ENCODE measurements at regions not wholly inside any gene's neighbourhood (a gene's known extent, or its start where the extent isn't known, plus 50 kb on each side); places are given as distances from the start of the nearest gene placed in this dataset.

- no peak for DNase-seq (ENCODE audit: low spot score)
These were observed 590.2 kb downstream of the EPHA4 start for GRCh38 chr2:220981926-220982325.

DNA sequence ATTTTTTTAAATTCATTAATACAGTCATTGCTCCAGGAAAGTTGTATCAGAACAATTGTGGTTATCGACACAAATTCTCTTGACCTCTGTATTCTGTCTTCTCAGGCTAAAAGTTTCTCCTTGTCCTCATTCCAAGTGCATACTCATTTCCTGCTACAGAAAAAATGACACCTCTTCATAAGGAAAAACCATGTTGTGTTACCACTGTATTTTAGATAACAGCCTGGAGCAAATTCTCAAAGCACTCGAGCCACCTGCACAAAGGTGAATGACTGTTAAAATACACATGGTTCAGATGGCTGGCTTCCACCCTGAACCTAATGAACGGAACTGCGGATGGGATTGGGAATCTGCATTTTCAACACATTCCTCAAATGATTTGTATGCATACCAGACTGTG is 586.5 kb downstream of the EPHA4 start:
- no peak for DNase-seq (ENCODE audit: low spot score)

DNA sequence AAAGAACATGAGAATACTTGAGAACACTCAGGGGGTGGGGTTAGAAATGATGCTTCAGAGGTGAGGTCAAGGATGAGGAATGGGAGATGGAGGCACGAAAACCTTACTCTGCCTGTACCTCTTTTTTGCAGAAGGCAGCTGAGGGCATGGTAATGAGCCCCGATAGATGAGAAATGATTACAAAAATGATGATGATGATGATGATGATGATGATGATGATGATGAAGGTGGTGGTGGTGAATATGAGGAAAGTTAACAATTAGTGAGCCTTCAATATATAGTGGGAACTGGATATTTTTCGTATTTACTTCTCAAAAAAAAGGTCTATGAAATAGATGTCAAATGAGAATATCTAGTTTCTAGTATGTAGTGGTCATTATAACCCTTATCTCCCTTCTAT is 584.3 kb downstream of the EPHA4 start:
- DNase-seq (ENCODE audit: low spot score), result no peak

GRCh38 chr2:220991972-220992371 is 580.1 kb downstream of the EPHA4 start:
- no peak for DNase-seq (ENCODE audit: low spot score)

DNA sequence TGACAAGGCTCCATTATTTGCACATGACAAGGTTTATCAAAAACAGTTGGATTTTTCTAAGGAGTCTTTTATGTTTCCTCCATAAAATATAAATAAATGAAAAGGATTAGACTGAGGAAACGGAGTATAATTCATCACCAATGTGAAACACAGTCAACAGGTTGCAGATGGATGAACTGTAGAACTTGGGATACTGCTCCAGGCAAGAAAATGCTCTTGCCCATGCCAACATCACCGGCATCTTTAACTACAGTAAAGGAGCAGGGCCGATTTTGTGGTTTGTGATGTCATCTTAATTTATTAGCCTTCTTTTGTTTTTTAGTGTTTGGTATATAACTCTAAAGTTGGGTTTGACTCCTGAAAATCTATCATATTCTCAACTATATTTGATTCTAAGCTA is 577.3 kb downstream of the EPHA4 start:
- no peak for DNase-seq (ENCODE audit: low spot score)

DNA sequence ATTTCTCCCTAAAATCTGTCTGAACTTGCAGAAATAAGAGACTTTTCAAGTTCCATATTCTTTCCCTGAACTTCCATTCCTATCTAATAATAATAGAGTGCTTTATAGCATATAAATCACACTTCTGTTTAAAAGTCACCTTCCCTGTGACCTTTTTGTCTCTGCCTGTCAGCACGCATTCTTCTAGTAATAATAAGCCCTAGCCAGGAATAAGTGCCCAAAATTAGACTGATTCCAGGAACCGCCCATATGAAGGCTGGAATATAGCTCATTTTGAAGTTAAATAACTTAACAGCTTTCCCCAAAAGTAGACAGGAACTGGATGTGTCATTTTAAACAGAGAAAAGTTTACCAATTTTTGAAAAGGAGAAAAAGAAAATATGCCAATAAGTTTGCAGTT is 576.5 kb downstream of the EPHA4 start:
- no peak for DNase-seq (ENCODE audit: low spot score)

GRCh38 chr2:220998156-220998555 is 573.9 kb downstream of the EPHA4 start:
- DNase-seq (ENCODE audit: low spot score), result no peak

GRCh38 chr2:220999356-220999755 is 572.7 kb downstream of the EPHA4 start:
- no peak for DNase-seq (ENCODE audit: low spot score)

DNA sequence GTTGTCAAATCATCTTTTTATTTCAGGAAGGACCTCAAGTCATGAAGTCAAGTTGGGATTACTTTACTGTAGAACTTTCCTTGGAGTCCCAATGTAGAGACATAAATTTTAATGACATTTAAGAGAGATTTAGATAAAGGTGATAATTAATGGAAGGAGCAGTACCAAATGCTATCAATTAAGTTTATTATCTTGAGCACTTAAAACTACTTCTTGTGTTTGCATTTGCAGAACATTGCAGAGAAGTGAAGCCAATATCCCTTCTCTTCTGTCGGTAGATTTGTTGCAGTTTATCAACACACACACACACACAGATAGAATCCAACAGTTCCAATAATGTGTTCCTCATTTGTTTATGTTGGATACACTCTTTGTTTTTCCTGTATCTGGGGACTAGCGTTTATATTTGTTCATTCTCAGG is 570.7 kb downstream of the EPHA4 start:
- no peak for DNase-seq (ENCODE audit: low spot score)

DNA sequence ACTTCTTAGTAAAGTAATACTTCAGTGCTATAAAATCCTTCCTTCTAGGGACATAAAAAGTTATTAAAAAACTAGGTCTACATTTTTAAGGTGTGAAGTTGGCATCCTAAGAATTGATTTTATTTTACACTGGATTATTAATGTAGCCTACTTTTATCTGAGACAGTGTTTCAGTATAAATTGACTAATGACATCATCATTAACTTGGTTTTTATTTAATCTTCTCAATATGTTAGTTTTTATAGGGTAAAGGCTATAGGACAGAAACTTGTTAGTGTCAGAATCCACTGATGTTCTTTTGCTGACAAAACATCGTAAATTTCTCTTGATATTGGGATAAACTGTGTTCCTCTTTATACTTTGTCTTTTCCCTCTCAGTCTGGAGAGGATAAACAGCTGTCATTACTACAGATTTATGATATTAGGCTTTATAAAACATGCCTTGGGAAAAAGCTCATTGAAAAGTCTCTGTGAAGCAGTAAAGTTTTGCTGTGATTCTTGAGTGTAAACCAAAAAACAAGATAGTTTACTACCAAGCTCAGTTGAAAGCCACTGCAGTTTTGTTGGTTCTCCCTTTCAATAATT is 569.9 kb downstream of the EPHA4 start:
- DNase-seq (ENCODE audit: low spot score), result no peak

DNA sequence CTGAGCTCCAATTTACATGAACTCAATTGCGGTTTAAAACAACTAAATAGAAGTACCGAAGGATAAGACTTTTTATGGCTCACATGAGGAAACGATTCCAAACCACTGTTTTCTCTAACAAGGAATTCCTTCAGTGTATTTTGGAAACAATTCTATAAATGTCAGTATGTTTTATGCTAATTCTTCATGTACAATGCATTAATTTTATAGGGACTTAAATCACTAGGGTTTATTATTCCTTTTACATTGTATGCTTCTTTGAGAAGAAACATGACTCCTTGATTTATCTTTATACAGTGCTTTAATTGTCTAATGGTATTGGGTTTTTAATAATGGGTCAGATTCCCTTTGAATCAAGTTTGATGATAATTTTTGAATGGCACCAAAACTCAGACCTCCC is 566.8 kb downstream of the EPHA4 start:
- no peak for DNase-seq (ENCODE audit: low spot score)

DNA sequence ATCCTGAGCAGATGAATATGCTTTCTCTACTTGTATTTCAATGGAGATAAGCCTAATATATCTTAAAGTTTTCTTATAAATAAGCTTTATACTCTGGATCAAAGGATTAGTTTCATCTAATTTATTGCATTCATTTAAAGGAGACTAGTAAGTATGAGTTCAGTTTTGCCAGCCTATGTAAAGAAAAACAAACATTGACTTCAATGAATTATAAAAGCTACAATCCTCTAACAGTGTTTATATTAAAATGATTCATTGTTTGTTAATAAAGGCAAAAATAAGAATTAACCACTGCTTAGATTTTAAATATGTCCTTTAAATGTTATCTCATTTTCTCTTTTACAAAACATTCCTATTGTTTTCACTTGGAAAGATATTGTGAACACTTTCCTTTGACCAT is 566.0 kb downstream of the EPHA4 start:
- no peak for DNase-seq (ENCODE audit: low spot score)

DNA sequence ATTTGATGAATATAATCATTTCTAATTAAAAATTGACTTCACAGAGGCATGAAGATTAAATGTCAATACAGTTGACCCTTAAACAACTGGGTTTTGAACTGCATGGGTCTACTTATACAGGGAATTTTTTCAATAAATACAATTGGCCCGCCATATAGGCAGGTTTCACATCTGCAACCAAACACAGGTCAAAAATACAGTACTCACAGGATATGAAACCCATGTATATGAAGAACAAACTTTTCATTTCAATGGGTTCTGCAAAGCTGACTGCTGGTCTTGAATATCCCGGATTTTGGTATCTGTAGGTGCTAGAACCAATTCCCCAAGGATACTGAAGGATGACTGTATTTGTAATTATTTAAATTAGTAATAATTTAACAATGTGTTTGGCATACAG is 555.6 kb downstream of the EPHA4 start:
- DNase-seq (ENCODE audit: low spot score), result no peak

GRCh38 chr2:221018262-221018661 is 553.8 kb downstream of the EPHA4 start:
- no peak for DNase-seq (ENCODE audit: low spot score)

DNA sequence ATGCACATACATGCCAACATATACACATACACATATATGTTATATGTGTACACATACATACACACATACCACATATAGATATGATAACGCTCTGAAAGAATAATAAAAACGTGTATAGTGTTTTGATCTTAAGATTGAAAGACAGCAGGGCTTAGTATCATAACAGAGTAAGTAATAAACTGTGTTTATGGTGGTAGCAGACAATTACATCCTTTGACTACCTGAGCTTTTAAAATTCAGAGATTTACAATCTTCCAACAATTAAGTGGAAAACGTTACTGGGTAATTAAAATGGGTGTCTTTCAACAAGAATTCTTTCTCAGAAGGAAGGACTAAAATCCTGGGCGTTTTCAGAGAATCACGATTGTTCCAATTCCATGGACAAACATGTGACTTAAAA is 552.4 kb downstream of the EPHA4 start:
- DNase-seq (ENCODE audit: low spot score), result no peak

- DNase-seq (ENCODE audit: low spot score), result no peak
These were observed 549.5 kb downstream of the EPHA4 start for GRCh38 chr2:221022554-221022953.

DNA sequence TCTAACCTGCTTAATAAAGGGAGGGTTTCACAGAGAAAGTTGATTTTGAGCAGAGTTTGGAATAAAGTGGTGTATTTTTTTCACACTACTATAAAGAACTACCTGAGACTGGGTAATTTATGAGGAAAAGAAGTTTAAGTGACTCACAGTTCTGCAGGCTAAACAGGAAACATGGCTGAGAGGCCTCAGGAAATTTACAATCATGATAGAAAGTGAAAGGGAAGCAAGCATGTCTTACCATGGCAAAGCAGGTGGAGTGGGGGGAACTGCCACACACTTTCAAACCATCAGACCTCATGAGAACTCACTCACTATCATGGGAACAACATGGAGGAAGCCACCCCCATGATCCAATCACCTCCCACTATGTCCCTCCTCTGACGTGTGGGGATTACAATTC is 546.7 kb downstream of the EPHA4 start:
- DNase-seq (ENCODE audit: low spot score), result no peak

DNA sequence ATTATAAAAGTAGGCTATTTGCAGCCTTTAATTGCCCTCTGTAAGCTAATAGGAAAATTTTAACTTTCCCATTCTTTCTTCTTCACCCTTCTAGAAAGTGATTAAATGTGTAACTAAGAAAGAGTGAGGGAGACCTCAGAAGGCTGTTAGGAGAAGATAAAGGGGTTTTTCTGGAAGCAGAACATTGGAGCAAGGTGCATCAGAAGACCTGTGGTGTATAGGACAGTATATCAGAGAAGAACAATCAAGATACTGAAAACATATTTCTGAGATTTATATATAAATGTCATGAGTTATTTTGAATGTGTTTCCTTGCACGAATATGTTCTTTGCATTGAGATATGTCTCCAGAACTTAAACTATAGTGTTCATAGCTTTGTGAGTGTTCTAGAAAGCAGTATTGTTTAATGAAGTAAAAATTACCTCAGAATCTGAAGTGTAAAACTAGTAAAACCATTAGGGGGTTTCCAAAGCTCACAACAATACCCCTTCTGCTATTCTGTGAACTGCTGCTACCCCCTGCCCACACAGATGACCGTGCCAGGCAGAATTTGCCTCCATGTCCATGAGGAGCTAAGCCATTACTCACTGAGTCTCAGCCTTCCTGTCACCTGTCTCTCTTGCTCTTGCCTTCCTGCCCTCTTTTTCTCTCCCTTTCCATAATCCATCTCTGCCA is 537.9 kb downstream of the EPHA4 start:
- no peak for DNase-seq (ENCODE audit: low spot score)

GRCh38 chr2:221034973-221035372 is 537.1 kb downstream of the EPHA4 start:
- no peak for DNase-seq (ENCODE audit: low spot score)

DNA sequence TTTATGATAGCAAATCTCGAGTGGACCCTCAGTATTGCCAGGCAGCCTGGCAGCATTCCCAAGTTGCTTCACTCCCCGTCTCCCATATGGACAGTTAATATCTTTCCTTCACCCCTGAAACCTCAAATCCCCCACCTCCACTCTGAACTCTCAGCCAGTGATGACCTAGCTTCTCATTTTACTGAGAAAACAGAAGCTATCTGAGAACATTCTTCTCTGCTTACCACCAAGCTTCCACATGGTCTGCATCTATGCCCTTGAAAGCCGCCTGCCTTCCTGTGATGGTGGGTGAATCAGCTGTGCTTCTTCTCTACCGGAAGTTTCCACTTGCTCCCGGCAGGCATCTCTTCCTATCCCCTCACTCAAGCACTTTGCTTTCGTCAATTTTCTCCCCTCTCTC is 529.2 kb downstream of the EPHA4 start:
- DNase-seq (ENCODE audit: low spot score), result no peak

DNA sequence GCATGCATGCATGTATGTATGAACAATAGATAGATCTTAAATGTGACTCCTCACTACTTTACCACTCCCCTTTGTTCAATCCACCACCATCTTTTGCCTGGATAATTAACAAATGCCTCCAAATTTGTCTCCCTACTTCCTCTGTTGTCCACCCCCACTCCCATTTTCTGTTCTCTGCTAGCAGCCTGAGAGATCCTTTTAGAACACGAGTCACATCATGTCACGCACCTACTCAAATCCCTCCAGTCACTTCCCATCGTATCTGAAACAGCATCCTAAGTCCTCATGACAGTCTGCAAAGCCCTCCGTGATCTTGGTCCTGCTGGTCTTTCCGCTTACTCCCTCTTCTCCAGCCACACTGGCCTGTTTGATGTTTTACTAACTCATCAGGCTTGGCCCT is 527.3 kb downstream of the EPHA4 start:
- no peak for DNase-seq (ENCODE audit: low spot score)

GRCh38 chr2:221050020-221050795 is 521.9 kb downstream of the EPHA4 start:
- no peak for DNase-seq (ENCODE audit: low spot score)

- DNase-seq (ENCODE audit: low spot score), result no peak
These were observed 520.9 kb downstream of the EPHA4 start for GRCh38 chr2:221051162-221051561.

- no peak for DNase-seq (ENCODE audit: low spot score)
These were observed 511.7 kb downstream of the EPHA4 start for GRCh38 chr2:221060376-221060775.

Measured in COLO829 (cell line).